Pancreas (tissue), 10 donors: ENCODE measurements at regions not wholly inside any gene's neighbourhood (a gene's known extent, or its start where the extent isn't known, plus 50 kb on each side); places are given as distances from the start of the nearest gene placed in this dataset.

Experiments used
- ATAC-seq, 4 donors: fragments of 200-7000 bp; cut with Tn5 transposase; one replicate each; pipeline versions ENCODE4 v1.8.0 to v1.9.1; 2020; ENCODE audit warnings: mild to moderate bottlenecking in 4 of 4, moderate library complexity in 4 of 4
- DNase-seq, 6 donors: peaks; one replicate each; pipeline ENCODE4 v3.0.0-alpha.2; 2020
- FAIRE-seq: peaks from 2 replicates; lab custom pipeline; 2012; peaks lifted over from hg19 to GRCh38; lab: Jason Lieb, UNC
- H3K27ac ChIP-seq, 4 donors: fragments of 200-600 bp; sonication (generic); 1 replicate in 3 of 4; 2 replicates in 1 of 4; pipeline versions ENCODE4 v1.5.0 to v1.8.0; 2020
- H3K27me3 ChIP-seq, 4 donors: fragments of 200-600 bp; one replicate each; pipeline ENCODE4 v1.8.0; 2021
- H3K36me3 ChIP-seq, 3 donors: fragments of 200-600 bp; sonication (generic) in 1 of 3; one replicate each; pipeline versions ENCODE4 v1.5.0 to v1.8.0; 2020 to 2021
- H3K4me1 ChIP-seq, 3 donors: fragments of 200-600 bp; one replicate each; pipeline ENCODE4 v1.8.0; 2021
- H3K4me3 ChIP-seq, 4 donors: fragments of 200-600 bp; sonication (generic) in 2 of 4; one replicate each; pipeline versions ENCODE4 v1.5.0 to v1.8.0; 2020 to 2021
- H3K9me3 ChIP-seq, 4 donors: fragments of 200-600 bp; one replicate each; pipeline ENCODE4 v1.8.0; 2021
- WGBS, 2 donors: extraction: QIAGEN DNeasy Blood & Tissue Kit; methylation state at CpG; one replicate each; pipeline ENCODE4 v1.1.7; 2013; 5-methylcytosine and 5-hydroxymethylcytosine counted together
- intact Hi-C, 3 donors: fragments of 100-400 bp; cut with DNase I; formaldehyde crosslinking; loops; one replicate each; pipeline versions ENCODE4 v1.11.1 to v1.14.2; 2022
- TF ChIP-seq, protein P1 (sequence below), 4 donors: fragments of 200-600 bp; sonication (generic) in 3 of 4; IDR thresholded peaks; one replicate each; pipeline versions ENCODE4 v1.5.0 to v1.8.0; 2021; ENCODE audit warnings: antibody characterized with exemption in 4 of 4
- donor health status: healthy with polysubstance abuse.
- donor health status: DM: no; HTN: no; CAD: no; lungs with moderate emphysema.
- donor health status: DM: no; HTN: no; CAD: no.
- donor health status: control.
- donor health status: control.
- donor health status: Bipolar disorder and iron deficiency.
- donor health status: DM: yes; HTN: yes; CAD: no.
- donor health status: DM: no; HTN: no; CAD: no.
- donor health status: DM: no; HTN: no; CAD: no.
- donor health status: DM: yes; HTN: yes; CAD: no.

DNA sequence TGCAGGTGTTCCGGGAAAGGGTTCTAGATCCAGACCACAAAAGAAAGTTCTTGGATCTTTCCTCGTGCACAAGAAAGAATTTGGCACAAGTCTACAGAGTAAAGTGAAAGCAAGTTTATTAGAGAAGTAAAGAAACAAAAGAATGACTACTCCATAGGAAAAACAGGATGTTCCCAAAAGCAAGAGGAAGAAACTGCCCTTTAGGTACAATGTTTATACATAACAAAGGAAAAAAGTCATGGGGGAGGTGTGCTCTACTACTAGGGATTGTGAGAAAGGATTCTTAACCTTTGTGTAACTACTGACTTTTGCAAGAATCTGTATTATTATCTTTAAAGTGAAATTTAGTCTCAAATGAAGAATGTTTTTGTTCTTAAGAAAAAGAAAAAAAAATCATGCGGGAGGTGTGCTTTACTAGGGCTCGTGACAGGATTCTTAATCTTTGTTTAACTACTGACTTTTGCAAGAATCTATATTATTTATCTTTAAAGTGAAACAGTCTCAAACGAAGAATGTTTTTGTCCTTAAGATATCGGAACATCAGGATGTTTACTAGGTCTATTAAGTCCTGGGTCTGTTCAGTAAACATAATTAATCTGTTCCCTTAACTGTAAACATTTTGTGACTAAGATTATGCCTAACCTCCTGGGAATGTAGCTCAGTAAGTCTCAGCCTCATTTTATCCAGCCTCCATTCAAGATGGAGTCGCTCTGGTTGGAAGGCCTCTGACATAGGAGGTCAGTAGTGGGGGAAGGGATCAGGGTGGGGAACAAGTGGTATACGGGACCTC lies 110.4 kb upstream of the BEND4 start:
- no peaks in the 10 kb centered on the region for H3K27me3 ChIP-seq
- H3K4me1 ChIP-seq: no peaks in the 10 kb centered on the region
- FAIRE-seq: no peak
- TF ChIP-seq, protein P1, sequence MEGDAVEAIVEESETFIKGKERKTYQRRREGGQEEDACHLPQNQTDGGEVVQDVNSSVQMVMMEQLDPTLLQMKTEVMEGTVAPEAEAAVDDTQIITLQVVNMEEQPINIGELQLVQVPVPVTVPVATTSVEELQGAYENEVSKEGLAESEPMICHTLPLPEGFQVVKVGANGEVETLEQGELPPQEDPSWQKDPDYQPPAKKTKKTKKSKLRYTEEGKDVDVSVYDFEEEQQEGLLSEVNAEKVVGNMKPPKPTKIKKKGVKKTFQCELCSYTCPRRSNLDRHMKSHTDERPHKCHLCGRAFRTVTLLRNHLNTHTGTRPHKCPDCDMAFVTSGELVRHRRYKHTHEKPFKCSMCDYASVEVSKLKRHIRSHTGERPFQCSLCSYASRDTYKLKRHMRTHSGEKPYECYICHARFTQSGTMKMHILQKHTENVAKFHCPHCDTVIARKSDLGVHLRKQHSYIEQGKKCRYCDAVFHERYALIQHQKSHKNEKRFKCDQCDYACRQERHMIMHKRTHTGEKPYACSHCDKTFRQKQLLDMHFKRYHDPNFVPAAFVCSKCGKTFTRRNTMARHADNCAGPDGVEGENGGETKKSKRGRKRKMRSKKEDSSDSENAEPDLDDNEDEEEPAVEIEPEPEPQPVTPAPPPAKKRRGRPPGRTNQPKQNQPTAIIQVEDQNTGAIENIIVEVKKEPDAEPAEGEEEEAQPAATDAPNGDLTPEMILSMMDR (IDR thresholded peaks at IDR 0.05): no peak
- DNase-seq: no peak
- no peak for ATAC-seq
- intact Hi-C loops: no loop called here
- no peaks in the 10 kb centered on the region for H3K9me3 ChIP-seq
- no peaks in the 10 kb centered on the region for H3K36me3 ChIP-seq
- WGBS, 2 donors: 45 to 51% methylated on average over 8 of the region's 8 CpGs
- H3K4me3 ChIP-seq: no peak overlapping the region
- H3K27ac ChIP-seq: no peak overlapping the region

GRCh38 chr4:42265782-42266602 lies 113.5 kb upstream of the BEND4 start:
- DNase-seq: peak in 1 of 6 donors; percentile 55
- no peaks in the 10 kb centered on the region for H3K9me3 ChIP-seq
- no peak overlapping the region for H3K4me3 ChIP-seq
- no peaks in the 10 kb centered on the region for H3K36me3 ChIP-seq
- 87 to 89% methylated on average over 15 to 20 of the region's 20 CpGs for WGBS, 2 donors
- no peak for FAIRE-seq
- TF ChIP-seq, protein P1 (IDR thresholded peaks at IDR 0.05): no peak
- no peaks in the 10 kb centered on the region for H3K4me1 ChIP-seq
- no peaks in the 10 kb centered on the region for H3K27me3 ChIP-seq
- no peak for ATAC-seq
- H3K27ac ChIP-seq: no peak overlapping the region
- intact Hi-C loops: no loop called here

- ATAC-seq: no peak
- TF ChIP-seq, protein P1 (IDR thresholded peaks at IDR 0.05): no peak
- 85 to 92% methylated on average over 3 of the region's 3 CpGs for WGBS, 2 donors
- H3K27ac ChIP-seq: no peak overlapping the region
- FAIRE-seq: no peak
- intact Hi-C loops: no loop called here
- no peaks in the 10 kb centered on the region for H3K27me3 ChIP-seq
- no peaks in the 10 kb centered on the region for H3K4me1 ChIP-seq
- no peaks in the 10 kb centered on the region for H3K36me3 ChIP-seq
- no peak overlapping the region for H3K4me3 ChIP-seq
- no peaks in the 10 kb centered on the region for H3K9me3 ChIP-seq
- DNase-seq: no peak
Observed at GRCh38 chr4:42267724-42268123, 115.3 kb upstream of the BEND4 start.

- TF ChIP-seq, protein P1 (IDR thresholded peaks at IDR 0.05): no peak
- ATAC-seq (no peak), FAIRE-seq (no peak), DNase-seq (no peak)
- H3K27me3 ChIP-seq: no peaks in the 10 kb centered on the region
- no peak overlapping the region for H3K4me3 ChIP-seq
- WGBS, 2 donors: 70 to 73% methylated on average over 2 of the region's 2 CpGs
- no peaks in the 10 kb centered on the region for H3K9me3 ChIP-seq
- no peaks in the 10 kb centered on the region for H3K36me3 ChIP-seq
- no peak overlapping the region for H3K27ac ChIP-seq
- H3K4me1 ChIP-seq: no peaks in the 10 kb centered on the region
- intact Hi-C loops: no loop called here
Observed at GRCh38 chr4:42268824-42269223, 116.4 kb upstream of the BEND4 start.
